ENCODE measurements at regions not wholly inside any gene's neighbourhood (a gene's known extent, or its start where the extent isn't known, plus 50 kb on each side); places are given as distances from the start of the nearest gene placed in this dataset.
"Not testable (repeated sequence)": the region's sequence is repeated elsewhere in the genome, so short reads cannot be mapped to it uniquely, and the experiment has no call there.

GRCh38 chr20:39738651-39739050, 776.5 kb downstream of the DHX35 start:
- DNase-seq (ENCODE audit: low read depth in 4 of 4, low spot score in 1 of 4) = no peak

- no peak for DNase-seq (ENCODE audit: low read depth in 4 of 4, low spot score in 1 of 4)
These were observed 774.5 kb downstream of the DHX35 start for GRCh38 chr20:39736434-39737327.

- not testable (repeated sequence) for DNase-seq (ENCODE audit: low read depth in 4 of 4, low spot score in 1 of 4)
These were observed 763.4 kb downstream of the DHX35 start for GRCh38 chr20:39725513-39725912.

- no peak for DNase-seq (ENCODE audit: low read depth in 4 of 4, low spot score in 1 of 4)
These were observed 757.1 kb downstream of the DHX35 start for GRCh38 chr20:39719293-39719692.

GRCh38 chr20:39717936-39718335, 755.8 kb downstream of the DHX35 start:
- DNase-seq (ENCODE audit: low read depth in 4 of 4, low spot score in 1 of 4) = no peak

GRCh38 chr20:39716796-39717341, 754.7 kb downstream of the DHX35 start:
- DNase-seq (ENCODE audit: low read depth in 4 of 4, low spot score in 1 of 4) = no peak

- no peak for DNase-seq (ENCODE audit: low read depth in 4 of 4, low spot score in 1 of 4)
These were observed 751.1 kb downstream of the DHX35 start for GRCh38 chr20:39713076-39713840.

GRCh38 chr20:39706184-39706663, 744.1 kb downstream of the DHX35 start:
- no peak for DNase-seq (ENCODE audit: low read depth in 4 of 4, low spot score in 1 of 4)

- DNase-seq (ENCODE audit: low read depth in 4 of 4, low spot score in 1 of 4) = no peak
These were observed 742.9 kb downstream of the DHX35 start for GRCh38 chr20:39705032-39705431.

- DNase-seq (ENCODE audit: low read depth in 4 of 4, low spot score in 1 of 4) = not testable (repeated sequence)
These were observed 741.2 kb downstream of the DHX35 start for GRCh38 chr20:39703357-39703756.

GRCh38 chr20:39702701-39703349, 740.7 kb downstream of the DHX35 start:
- DNase-seq (ENCODE audit: low read depth in 4 of 4, low spot score in 1 of 4) = no peak

GRCh38 chr20:39700528-39700927, 738.4 kb downstream of the DHX35 start:
- DNase-seq (ENCODE audit: low read depth in 4 of 4, low spot score in 1 of 4) = no peak

- no peak for DNase-seq (ENCODE audit: low read depth in 4 of 4, low spot score in 1 of 4)
These were observed 737.1 kb downstream of the DHX35 start for GRCh38 chr20:39699166-39699725.

GRCh38 chr20:39698752-39699151, 736.6 kb downstream of the DHX35 start:
- no peak for DNase-seq (ENCODE audit: low read depth in 4 of 4, low spot score in 1 of 4)

GRCh38 chr20:39691151-39691862, 729.2 kb downstream of the DHX35 start:
- no peak for DNase-seq (ENCODE audit: low read depth in 4 of 4, low spot score in 1 of 4)

- DNase-seq (ENCODE audit: low read depth in 4 of 4, low spot score in 1 of 4) = no peak
These were observed 714.8 kb downstream of the DHX35 start for GRCh38 chr20:39676857-39677391.

GRCh38 chr20:39676241-39676640, 714.1 kb downstream of the DHX35 start:
- no peak for DNase-seq (ENCODE audit: low read depth in 4 of 4, low spot score in 1 of 4)

- DNase-seq (ENCODE audit: low read depth in 4 of 4, low spot score in 1 of 4) = no peak
These were observed 712.7 kb downstream of the DHX35 start for GRCh38 chr20:39674842-39675241.

- no peak for DNase-seq (ENCODE audit: low read depth in 4 of 4, low spot score in 1 of 4)
These were observed 708.8 kb downstream of the DHX35 start for GRCh38 chr20:39670988-39671387.

GRCh38 chr20:39669659-39670058, 707.5 kb downstream of the DHX35 start:
- no peak for DNase-seq (ENCODE audit: low read depth in 4 of 4, low spot score in 1 of 4)
